GM12891 (cell line): ENCODE measurements at regions not wholly inside any gene's neighbourhood (a gene's known extent, or its start where the extent isn't known, plus 50 kb on each side); places are given as distances from the start of the nearest gene placed in this dataset.

Experiments used
- PAX5 ChIP-seq: IDR thresholded peaks from 2 replicates; pipeline ENCODE4 v1.6.1; 2011; ENCODE audit warnings: low read length, moderate library complexity, mild to moderate bottlenecking; ENCODE audit not compliant: insufficient read depth, severe bottlenecking
- POLR2A ChIP-seq: IDR thresholded peaks from 2 replicates; pipeline ENCODE4 v1.6.1; 2011; ENCODE audit warnings: low read depth, low read length, control low read depth
- POLR2AphosphoS5 ChIP-seq: IDR thresholded peaks from 2 replicates; pipeline ENCODE4 v1.6.1; 2011; ENCODE audit warnings: low read depth, low read length, control low read depth
- SPI1 ChIP-seq: IDR thresholded peaks from 2 replicates; pipeline ENCODE4 v1.6.1; 2011; ENCODE audit warnings: low read depth, low read length, control low read depth
- TAF1 ChIP-seq: IDR thresholded peaks from 2 replicates; pipeline ENCODE4 v1.6.1; 2011; ENCODE audit warnings: low read depth, low read length, control low read depth

- no peak for TF ChIP-seq PAX5
- TF ChIP-seq TAF1 = no peak
- TF ChIP-seq POLR2A = no peak
- TF ChIP-seq POLR2AphosphoS5 = no peak
- no peak for TF ChIP-seq SPI1
Observed at GRCh38 chr7:135827391-135827790, 78.8 kb upstream of the FAM180A start.
